GM18511 (cell line): ENCODE measurements at regions not wholly inside any gene's neighbourhood (a gene's known extent, or its start where the extent isn't known, plus 50 kb on each side); places are given as distances from the start of the nearest gene placed in this dataset.

ENCODE experiments used
- ATAC-seq: cut with Tn5 transposase; IDR thresholded peaks from one replicate; pipeline ENCODE4 v1.9.1; 2021; ENCODE audit warnings: mild to moderate bottlenecking, moderate library complexity; ENCODE audit not compliant: unreplicated experiment

DNA sequence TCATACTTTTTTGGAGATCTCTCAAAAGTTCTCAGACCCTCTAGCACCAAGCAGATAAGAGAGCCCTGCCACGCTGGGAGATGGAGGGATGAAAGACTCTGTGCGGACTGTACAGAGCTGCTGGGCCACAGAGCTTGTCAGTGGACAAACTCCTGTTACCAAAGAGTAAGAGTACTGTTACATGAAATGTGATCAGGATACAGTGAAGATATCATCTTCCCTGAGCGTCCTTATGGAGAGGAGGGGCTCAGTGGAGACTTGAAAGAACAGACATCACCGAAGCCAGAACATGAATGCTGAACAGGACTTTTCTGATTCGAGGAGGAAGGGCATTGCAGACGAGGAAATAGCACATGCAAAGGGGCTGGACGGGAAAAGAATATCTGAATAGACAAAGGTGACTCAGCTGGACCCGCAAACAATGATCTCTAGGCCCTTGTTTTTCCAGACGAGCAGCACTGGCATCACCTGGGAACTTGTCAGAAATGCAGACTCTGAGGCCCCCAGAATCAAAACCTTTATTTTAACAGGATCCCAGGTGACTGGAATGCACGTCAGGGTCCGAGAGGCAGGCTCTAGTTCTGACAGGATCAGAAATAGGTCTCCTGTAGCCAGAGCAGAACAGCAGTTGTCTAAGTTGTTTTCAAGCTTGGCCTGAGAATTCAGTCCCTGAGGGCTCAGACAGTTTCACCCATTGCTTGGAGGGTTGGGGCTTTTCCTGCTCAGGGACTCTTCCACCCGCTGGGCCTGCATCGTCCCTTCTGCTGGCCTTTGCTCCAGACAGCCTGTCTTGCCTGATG lies 277.9 kb downstream of the RPLP1 start:
- no peak for ATAC-seq

DNA sequence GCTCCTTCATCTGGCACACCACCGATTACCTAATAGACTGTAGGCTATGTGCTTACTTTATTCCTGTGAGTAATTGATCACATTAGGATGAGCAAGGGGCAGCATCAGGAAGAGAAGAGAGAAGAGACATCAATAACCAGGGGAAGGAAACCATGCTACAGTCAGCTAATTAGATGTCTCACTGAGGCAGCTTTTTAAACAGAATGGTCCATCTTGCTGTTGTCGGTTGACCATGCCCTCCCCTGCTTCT lies 278.4 kb downstream of the RPLP1 start:
- ATAC-seq = no peak

DNA sequence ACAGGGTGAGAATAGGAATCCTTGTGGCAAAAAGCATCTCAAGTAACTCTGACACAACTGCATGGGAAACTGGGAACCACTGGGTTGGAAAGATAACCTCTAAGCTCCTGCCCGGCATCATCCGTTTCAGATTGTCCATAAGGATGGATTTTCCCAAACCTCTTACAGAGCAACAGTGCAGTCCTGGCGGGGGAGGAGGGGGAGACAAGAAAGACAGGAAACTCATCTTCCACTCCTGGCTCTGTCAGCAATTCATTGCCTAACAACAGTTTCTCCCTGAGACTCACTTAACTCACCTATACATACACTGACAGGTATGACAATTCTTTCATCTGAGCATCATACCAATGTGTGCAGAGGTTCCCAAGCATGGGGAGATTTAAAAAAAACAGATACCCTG lies 279.0 kb downstream of the RPLP1 start:
- no peak for ATAC-seq

DNA sequence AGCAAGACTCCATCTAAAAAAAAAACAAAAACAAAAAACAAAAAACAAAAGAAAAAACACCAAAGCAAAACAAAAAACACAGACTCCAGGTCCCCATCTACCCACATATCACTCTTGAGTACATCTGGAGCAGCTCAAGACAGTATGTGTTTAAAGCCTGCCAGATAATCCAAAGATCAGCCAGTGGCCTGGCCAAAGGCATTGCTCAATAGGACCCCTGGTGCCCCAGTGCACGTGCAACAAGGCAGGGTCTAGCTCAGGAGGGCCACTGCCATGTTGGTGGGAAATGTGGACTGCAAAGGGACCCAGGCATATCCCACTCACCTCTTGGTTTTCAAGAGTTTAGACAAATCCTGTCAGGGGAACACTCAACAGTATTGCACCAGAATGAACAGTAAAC lies 279.5 kb downstream of the RPLP1 start:
- ATAC-seq = no peak

DNA sequence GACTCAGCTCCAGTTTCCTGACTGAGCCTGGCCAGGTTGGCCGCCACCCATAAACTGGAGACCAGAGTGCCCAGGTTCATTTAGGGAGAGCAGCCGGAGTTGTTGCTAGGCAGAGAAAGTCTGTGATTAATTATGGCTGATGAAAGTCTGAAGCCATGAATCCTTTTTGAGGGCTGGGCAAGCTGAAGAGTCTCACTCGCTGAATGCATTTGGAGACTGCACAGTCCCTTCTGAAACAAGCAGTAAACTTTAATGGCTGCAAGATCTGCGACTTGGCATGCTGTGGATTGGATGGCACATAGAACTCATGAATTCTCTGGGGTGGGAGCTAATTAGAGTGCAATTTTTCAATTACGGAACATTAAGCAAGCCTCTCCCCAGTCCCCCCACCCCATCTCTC lies 282.1 kb downstream of the RPLP1 start:
- ATAC-seq = no peak

DNA sequence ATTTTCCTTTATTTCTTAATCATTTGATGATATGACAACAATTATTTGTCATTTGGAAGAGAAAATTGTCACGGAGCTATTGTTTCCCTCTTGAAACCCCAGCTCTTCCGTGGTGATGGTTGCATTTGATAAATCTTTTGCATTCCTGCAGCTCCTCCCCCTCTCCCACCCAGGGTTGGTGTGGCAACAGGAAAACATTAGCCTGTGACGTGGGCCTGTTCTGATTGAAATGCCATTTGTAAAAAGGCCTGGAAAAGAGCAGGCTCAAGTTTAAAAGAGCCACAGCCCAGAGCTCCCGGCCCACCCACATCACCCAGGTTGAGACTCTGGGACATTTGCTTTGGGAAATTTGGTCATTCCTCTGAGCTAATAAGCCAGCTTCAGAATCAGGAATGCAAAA lies 282.5 kb downstream of the RPLP1 start:
- no peak for ATAC-seq

DNA sequence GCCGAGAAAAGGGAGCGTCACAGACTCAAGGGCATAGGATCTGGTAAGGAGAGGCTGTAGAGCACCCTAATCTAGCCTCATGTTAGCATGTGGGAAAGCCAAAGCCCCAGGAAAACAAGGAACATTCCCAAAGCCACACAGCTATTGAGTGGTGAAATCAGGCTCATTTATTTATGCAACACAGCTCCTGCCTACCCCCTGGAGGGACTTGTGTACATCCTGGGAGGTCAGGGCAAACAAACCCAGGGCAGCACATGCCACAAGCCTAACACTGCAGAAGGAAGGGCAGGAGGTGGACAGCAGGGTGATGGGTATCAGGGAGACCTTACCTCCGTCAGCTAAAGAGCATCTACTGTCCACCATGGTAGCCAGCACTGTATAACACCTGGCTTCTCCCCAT lies 283.5 kb downstream of the RPLP1 start:
- ATAC-seq = no peak

DNA sequence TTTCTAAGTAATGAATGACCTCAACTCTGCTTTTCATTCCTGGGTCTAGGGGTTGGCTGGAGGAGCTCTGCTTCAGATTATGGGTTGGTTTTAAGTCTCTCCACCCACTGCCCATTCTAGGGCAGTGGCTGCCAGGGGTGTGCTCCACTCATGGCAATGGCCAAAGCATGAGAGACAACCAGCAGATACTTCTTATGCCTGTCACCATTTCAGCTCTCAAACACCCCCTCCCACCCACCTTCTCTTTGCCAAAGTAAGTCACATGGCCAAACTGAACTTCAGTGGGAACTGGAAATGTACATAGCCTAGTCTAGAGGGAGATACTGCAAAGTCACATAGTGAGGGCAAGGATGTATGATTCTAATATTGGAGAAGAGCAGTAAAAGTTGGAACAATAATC lies 285.3 kb downstream of the RPLP1 start:
- no peak for ATAC-seq

DNA sequence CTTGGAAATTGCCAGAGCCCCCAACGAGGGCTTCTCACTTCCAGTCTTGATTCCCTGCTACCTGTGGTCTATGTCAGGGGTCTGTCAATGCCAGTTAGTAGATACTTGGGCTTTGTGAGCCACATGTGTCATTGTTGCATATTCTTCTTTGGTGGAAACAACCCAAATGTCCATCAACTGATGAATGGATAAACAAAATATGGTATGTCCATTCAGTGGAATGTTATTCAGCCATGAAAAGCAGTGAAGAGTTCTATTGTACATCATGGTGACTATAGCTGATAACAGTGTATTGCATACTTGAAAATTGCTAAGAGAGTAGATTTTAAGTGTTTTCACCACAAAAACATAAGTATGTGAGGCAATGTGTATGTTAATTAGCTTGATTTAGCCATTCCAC lies 288.1 kb downstream of the RPLP1 start:
- no peak for ATAC-seq

DNA sequence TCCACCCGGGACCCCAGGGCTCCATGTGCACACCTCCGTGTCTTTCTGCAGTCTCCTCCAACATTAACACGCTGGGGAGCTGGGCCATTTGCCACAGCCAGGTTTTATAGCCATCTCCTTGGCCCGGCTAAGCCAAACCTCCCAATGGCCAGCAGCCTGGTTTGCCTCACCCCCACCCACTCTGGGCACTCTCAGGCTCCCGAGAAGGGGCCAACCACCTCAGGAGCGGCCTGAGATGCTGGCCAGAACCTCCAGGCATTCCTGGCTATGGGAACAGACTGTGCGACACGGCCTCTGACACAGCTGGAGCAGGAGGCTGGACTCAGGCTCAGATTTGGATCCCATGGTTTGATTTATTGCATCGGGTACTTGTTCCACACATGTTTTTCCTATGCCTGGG lies 289.7 kb downstream of the RPLP1 start:
- no peak for ATAC-seq

DNA sequence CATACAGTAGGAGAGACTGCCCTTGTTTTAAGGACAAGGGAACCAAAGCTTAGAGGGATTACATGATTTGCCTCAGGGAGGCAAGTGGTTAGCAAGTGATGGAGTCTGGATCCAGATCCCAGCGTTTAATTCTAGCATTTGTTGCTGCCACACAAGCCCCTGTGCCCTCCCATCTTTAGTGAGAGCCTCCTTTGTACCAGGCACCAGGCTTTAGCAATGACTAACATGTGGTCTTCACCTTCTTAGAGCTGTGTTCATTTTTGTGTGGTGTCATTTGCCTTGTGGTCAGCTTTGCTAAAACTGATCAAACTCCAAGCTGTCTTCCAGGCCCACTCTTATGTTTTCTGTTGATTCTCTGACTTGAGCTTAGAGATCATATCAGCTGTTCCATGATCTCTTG lies 290.5 kb downstream of the RPLP1 start:
- no peak for ATAC-seq

DNA sequence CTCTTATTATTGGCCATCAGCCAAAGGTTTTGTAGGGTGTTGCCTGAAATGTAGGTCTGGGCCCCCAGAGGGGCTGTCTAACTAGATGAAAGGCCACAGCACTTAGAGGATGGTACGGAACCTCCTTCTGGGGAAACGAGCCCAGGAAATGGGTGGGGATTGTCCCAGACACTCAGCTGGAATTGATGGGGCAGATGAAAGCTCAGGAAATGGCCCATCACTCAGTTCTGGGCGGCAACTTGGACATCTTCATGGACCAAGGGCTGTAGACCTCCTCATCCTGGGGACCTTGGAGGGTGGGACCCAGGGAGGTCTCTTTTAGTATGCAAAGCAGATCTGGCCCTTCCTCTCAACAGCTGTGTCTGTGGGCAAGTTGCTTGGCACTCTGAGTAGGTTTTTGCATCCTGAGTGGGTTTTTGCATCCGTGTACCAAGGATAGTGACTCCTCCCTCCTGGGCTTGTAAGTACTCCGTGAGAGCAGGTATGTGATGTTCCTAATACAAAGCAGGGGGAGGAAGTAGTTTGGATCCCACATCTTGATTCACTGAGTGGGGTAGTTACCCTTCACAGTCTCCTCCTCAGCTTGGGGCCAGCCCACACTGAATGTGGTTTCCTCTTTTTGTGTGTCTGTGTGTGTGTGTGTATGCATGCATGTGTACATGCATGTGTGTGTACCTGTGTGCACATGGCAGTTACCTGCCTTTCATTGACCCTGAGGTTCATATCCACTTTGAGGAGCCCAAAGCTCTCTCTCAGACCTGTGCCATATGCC lies 292.0 kb downstream of the RPLP1 start:
- no peak for ATAC-seq

DNA sequence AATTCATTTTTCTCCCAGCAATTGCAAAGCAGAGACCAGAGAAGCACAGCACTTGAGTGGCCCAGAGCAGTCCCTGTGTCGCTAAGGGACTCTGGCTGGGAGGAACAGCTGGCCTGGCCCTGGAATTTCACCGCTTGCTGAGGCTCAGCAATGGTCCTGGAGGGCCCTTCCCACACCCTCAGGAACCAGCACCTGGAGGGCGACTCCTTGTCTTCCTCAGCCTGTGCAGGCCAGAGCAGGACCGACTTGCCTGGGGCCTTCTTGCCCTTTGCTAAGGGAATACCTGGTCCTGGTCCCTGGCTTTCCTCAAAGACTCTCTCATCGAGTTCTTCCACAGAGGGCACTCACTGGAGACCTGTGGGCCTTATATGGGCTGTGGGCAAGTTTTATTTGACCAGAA lies 294.6 kb downstream of the RPLP1 start:
- no peak for ATAC-seq

DNA sequence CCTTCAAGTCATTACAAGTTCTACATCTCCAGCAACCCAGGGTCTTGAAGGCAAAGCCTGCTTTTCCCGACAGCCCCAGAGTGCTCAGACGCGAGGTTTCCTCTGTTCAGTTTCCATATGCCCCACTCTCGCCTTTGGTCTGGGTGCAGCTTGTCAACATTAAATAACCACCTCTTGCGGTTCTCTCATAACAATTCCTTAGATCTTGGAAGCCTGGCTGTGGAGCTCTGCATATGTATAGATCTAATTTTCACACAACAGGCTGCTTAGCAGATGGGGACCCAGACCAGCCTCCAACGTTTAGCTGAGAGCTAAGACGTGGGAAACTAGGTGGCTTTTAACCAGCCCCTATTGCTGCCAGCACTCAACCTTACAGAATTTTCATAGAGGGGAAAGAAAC lies 295.5 kb downstream of the RPLP1 start:
- no peak for ATAC-seq

DNA sequence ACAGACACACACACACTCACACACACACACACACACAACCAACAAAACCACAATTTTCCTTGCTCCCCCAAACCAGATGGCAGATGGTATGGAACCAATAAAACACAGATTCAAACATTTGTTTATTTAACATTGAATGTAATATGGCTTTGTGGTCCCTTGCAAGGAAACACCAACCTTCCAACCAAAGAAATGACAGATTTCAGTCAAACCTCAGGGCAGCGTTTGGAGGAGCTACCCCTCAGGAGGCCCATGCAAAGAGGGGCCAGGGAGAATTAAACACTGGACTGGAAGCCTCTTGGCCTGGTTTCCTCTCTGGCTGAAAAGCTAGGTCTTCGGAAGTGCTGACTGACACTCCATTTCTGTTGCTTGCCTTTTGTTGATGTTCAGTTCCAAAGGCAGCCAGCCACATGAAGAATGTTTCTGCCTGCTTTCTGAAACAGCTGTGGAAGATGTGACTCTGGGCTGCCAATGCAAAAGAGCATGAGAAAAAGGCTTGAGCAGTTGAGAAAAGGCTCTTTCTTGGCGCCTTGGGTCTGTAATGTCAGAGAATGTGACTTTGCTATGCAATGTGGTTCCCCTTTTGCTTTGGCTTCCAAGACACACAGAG lies 296.1 kb downstream of the RPLP1 start:
- ATAC-seq = no peak

DNA sequence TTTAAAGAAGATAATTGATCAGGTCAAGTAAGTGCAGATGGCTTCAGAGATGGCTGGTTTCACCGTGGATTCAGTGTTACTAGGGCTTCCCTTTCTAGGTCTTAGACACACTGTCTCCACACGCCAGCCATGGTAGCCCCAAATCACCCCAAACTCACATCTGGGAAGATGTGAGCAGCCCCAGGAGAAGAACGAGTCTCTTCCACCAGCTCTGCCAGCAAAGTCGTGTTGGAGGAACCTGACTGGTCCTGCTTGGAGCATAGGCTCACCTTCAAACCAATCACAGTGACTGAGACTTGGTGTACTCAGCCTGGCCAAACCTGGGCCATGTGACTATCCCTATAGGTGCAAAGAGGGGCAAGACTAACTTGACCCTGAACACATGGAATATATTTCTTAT lies 296.7 kb downstream of the RPLP1 start:
- no peak for ATAC-seq

DNA sequence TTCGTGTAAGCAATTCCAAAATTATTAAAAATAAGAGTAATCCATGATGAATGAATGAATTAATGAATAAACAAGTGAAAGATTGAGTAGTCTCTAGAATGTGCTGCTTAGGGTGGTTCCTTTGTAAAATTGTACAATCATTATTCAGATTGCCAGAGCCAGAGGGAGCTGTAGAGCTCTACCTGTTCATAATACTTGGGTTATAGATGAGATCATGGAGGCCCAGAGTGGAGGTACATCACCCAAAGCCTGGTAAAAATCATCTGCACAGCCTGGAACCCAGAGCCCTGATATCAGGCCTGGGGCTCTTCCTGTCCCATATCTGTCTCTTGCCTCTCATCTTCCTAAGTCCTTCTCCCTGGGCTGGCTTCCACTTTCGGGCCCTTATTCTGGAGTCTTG lies 297.2 kb downstream of the RPLP1 start:
- ATAC-seq = no peak

DNA sequence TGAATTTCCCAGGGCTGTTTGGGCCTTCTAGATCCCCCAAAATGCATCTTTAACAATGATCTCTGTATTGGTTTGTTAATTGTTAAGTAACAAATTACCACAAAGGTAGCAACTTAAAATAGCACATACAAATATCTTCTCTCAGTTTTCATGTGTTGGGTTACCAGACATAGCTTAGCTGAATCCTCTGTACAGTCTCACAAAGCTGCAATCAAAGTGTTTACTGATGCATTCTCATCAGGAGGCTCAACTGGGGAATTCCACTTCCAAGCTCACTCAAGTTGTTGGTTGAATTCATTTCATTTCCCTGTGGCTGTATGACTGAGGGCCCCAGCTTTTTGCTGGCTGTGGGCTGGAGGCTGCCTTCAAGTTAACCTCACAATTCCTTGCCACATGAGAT lies 297.6 kb downstream of the RPLP1 start:
- ATAC-seq = no peak

DNA sequence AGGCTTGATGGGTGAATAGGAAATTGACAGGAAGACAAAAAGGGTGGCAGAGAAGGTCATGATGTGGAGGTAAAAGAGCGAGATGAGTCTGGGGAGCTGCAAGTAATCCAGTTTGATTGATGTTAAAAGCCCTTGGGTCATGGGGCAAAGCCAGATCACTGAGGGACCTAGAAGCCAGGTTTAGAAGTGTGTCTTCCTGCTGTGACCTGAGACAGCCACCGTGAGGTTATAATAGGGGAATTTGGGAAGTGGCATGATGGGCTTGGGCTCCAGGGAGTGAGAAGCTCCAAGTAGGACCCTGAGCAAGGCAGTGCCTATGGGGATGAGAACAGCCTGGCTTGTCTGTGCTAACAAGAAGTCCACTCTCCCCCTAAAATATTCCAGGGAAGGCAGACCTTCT lies 298.5 kb downstream of the RPLP1 start:
- no peak for ATAC-seq

DNA sequence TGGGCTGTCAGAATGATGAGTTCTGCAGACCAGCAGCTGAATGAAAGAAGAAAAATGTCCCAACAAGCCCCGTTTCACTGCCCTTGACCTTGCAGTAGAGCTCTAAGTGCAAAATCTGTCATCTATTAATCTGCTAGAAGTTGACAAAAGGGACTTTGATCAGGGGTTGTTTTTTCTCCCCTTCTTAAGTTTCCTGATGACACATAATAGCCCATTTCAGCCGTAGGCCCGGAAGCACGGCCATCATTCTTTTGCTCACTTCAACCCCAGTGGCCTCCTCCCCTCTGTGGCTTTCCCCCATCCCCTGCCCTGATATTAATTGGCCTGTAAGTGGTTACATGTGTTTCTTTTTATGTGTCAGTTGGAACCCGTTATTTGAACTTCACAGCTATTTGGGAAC lies 298.9 kb downstream of the RPLP1 start:
- ATAC-seq = no peak

DNA sequence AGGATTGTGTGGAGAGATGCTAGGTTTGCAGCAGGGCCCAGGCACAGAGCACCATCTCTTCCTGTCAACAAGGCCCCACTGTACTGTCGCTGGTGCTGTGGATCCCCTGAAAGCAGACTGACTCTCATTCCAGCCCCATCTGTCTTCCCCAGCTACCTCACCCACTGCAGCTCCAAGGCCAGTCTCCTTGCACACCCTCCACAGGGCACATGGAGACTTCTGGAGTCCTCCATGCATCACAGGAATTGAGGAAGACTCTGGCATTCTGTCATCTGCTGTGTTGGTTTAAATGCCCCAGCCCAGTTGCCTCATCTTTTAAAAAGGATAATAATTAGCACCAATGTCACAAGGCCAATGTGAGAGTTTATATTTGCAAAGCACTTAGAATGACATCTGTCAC lies 301.2 kb downstream of the RPLP1 start:
- no peak for ATAC-seq

DNA sequence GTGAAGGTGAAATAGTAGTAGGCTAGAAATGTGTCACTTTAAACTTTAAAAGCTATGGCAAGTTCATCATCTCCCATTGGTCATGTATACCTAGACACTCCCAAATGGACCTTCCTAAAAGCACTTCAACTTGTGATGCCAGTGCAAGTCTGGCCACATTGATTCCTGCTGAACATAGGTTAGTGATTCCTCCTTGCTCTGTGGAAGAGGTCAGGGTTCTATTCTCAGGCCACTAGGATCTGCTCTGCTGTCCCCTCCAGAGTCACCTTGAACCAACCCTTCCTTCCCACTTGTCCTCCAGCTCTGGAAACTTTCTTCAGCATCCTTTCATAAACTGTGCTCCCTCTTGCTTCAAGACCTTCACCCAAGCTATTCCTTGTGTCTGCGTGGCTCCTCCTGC lies 301.7 kb downstream of the RPLP1 start:
- ATAC-seq = no peak
